NT2/D1 (cell line): ENCODE measurements at regions not wholly inside any gene's neighbourhood (a gene's known extent, or its start where the extent isn't known, plus 50 kb on each side); places are given as distances from the start of the nearest gene placed in this dataset.

Experiments used
- DNase-seq: peaks from one replicate; pipeline ENCODE4 v3.0.0-alpha.2; 2011; ENCODE audit warnings: low read depth, low spot score
- H3K27me3 ChIP-seq: 2 replicates; pipeline ENCODE4 v1.6.0; 2011; ENCODE audit warnings: mild to moderate bottlenecking; ENCODE audit not compliant: insufficient read length, insufficient read depth
- H3K36me3 ChIP-seq: 2 replicates; pipeline ENCODE4 v1.6.1; 2011; ENCODE audit warnings: mild to moderate bottlenecking, low read length, mixed read lengths; ENCODE audit not compliant: insufficient read depth, insufficient read length
- H3K4me1 ChIP-seq: 2 replicates; pipeline ENCODE4 v1.5.1; 2011; ENCODE audit not compliant: insufficient read depth, insufficient read length
- H3K4me3 ChIP-seq: 2 replicates; pipeline ENCODE4 v1.5.1; 2011; ENCODE audit warnings: low read depth; ENCODE audit not compliant: insufficient read length
- H3K9ac ChIP-seq: 2 replicates; pipeline ENCODE4 v1.6.0; 2011; ENCODE audit warnings: low read depth; ENCODE audit not compliant: insufficient read length
- H3K9me3 ChIP-seq: 2 replicates; pipeline ENCODE4 v1.5.1; 2011; ENCODE audit warnings: mild to moderate bottlenecking, low read length; ENCODE audit not compliant: insufficient read depth
- SUZ12 ChIP-seq: IDR thresholded peaks from 2 replicates; pipeline ENCODE4 v1.6.1; 2011; ENCODE audit not compliant: insufficient read length, insufficient read depth; ENCODE audit errors: extremely low read depth
- YY1 ChIP-seq: IDR thresholded peaks from 2 replicates; pipeline ENCODE4 v1.6.1; 2011; ENCODE audit not compliant: insufficient read length, insufficient read depth
- ZNF274 ChIP-seq: IDR thresholded peaks from 2 replicates; pipeline ENCODE4 v1.6.1; 2011; ENCODE audit warnings: mild to moderate bottlenecking, low read depth, low read length

DNA sequence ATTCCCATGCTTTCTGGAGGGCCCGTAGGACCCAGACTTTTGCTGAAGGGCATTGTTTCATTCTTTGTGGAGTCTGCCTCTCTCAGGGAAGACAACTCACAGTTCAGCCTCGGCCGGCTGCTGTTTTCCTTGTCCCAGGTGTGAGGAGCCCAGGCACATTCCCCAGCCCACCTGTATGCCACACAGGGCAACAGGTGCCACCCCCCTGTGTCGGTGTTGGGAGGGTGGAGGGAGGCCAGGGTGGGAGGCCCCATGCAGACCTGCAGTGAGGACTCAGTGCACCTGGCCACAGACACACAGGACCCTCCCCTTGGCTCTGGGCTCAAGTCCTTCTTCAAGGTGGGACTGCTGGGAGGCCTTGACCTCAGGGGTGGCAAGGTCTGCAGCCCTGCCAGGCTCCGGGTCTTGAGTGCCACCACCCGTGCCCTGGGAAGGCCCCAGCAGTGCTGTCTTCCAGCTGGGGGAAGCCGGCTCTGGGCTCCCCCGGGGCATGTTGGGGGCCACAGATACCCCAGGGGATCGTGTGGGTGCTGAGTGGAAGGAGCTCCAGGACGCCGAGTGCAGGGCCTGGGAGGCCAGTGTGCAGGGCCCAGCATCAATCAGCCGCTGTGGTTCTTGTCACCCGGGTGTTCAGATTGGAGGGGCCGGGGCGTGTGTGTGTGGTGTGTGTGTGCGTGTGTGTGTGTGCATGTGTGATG lies 1286.1 kb downstream of the BRD1 start:
- TF ChIP-seq SUZ12 (no peak), YY1 (no peak), ZNF274 (no peak)
- H3K9me3 ChIP-seq = no peaks in the 10 kb centered on the region
- H3K4me1 ChIP-seq = no peaks in the 10 kb centered on the region
- no peaks in the 10 kb centered on the region for H3K36me3 ChIP-seq
- no peak overlapping the region for H3K9ac ChIP-seq
- no peaks in the 10 kb centered on the region for H3K27me3 ChIP-seq
- DNase-seq = no peak
- H3K4me3 ChIP-seq = no peak overlapping the region

DNA sequence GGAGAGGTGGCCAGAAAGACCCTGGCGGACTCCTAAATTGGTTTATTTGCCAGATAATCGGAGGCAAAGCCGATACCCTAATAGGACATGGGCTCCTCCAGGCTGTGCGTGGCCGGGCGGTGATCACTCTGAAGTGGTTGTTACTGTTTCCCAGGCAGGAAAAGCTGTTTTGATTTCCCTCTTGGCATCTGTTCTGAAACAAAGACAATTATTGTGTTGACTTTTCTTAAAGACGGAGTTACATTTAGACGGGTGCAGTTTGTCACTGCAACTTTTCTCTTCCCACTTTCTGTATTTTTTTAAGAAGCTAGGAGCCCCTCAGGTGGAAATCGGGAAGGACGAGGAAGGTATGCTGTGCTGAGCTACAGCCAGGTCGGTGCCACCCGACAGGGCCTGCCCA lies 1288.4 kb downstream of the BRD1 start:
- H3K4me3 ChIP-seq = no peak overlapping the region
- no peaks in the 10 kb centered on the region for H3K27me3 ChIP-seq
- no peak overlapping the region for H3K9ac ChIP-seq
- H3K36me3 ChIP-seq = peaks cover 6% of the 10 kb centered on the region
- no peak for DNase-seq
- H3K4me1 ChIP-seq = no peaks in the 10 kb centered on the region
- TF ChIP-seq YY1 (no peak), SUZ12 (no peak), ZNF274 (no peak)
- H3K9me3 ChIP-seq = no peaks in the 10 kb centered on the region

DNA sequence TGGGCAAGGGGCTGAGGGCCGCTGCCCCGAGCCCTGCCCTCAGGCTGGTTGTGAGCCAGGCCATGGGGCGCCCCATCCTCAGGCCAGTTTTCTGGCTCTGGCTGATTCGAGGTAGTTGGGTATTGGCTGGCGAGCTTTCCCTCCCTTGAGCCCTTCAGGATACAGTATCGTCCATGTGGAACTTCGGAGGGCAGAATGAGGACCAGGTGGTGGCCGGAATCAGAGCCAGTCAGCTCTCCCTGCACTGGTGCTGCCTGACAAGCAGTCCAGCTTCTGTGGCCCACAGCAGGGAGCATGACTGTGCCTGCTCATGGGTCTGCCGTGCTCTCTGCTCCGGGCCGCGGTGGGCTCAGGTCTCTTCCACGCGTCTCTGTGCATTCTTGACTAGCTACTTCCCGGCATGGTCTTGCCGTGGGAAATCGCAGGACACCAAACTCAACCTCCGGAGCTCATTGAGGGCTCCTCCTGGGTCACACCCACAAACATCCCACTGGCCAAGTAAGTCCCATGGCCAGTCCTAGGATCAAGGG lies 1289.3 kb downstream of the BRD1 start:
- Histone ChIP-seq H3K9me3 (no peaks in the 10 kb centered on the region), H3K36me3 (peaks cover 6% of the 10 kb centered on the region), H3K4me1 (no peaks in the 10 kb centered on the region), H3K27me3 (no peaks in the 10 kb centered on the region), H3K4me3 (no peak overlapping the region), H3K9ac (no peak overlapping the region)
- DNase-seq = no peak
- TF ChIP-seq ZNF274 = no peak
- TF ChIP-seq YY1 = no peak
- no peak for TF ChIP-seq SUZ12

- no peak for TF ChIP-seq YY1
- no peak for TF ChIP-seq SUZ12
- no peak for TF ChIP-seq ZNF274
- no peak for DNase-seq
- Histone ChIP-seq H3K36me3 (peaks cover 6% of the 10 kb centered on the region), H3K9me3 (no peaks in the 10 kb centered on the region), H3K27me3 (no peaks in the 10 kb centered on the region), H3K4me1 (no peaks in the 10 kb centered on the region), H3K4me3 (no peak overlapping the region), H3K9ac (no peak overlapping the region)
Observed at GRCh38 chr22:48537343-48537680, 1290.4 kb downstream of the BRD1 start.

GRCh38 chr22:48536541-48537342 lies 1290.9 kb downstream of the BRD1 start:
- no peak for DNase-seq
- Histone ChIP-seq H3K4me1 (peaks cover 1% of the 10 kb centered on the region), H3K4me3 (no peak overlapping the region), H3K27me3 (no peaks in the 10 kb centered on the region), H3K36me3 (peaks cover 6% of the 10 kb centered on the region), H3K9ac (no peak overlapping the region), H3K9me3 (no peaks in the 10 kb centered on the region)
- TF ChIP-seq SUZ12 = no peak
- no peak for TF ChIP-seq ZNF274
- no peak for TF ChIP-seq YY1

DNA sequence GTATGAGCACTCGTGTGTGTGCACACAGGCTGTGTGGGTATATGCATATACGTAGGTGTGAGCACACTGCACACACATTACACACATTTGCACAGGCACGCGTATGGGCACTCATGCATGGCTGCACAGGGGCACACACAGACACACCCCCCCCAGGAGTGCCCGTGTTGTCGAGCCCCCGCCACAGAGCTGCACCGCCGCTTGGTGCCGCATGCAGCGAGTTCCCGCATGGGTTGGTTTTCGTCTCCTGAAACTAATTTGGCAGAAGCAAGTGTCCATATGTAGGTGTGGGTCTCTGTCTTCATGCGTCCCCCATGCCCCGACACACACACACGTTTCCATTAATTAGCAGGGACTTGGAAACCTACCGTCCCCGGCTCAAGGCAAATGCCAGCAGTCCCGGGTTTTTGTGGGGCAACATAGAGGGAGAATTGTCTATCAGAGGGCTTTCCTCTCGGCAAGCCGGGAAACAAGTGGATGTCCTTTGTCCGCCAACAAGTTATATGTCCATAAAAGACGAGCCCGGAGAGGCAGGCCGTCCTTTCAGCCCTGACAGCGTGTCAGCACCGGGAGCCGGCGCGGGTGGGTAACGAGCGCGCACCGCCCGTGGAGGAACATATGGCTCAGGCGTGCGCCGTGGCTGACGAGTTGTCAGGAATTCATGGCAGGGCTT lies 1291.7 kb downstream of the BRD1 start:
- Histone ChIP-seq H3K9ac (no peak overlapping the region), H3K36me3 (peaks cover 6% of the 10 kb centered on the region), H3K27me3 (no peaks in the 10 kb centered on the region), H3K9me3 (no peaks in the 10 kb centered on the region), H3K4me1 (peaks cover 6% of the 10 kb centered on the region), H3K4me3 (no peak overlapping the region)
- TF ChIP-seq YY1 (no peak), SUZ12 (no peak), ZNF274 (no peak)
- no peak for DNase-seq
